GM19351 (cell line): ENCODE measurements at regions not wholly inside any gene's neighbourhood (a gene's known extent, or its start where the extent isn't known, plus 50 kb on each side); places are given as distances from the start of the nearest gene placed in this dataset.

Experiments used
- ATAC-seq: cut with Tn5 transposase; IDR thresholded peaks from one replicate; pipeline ENCODE4 v1.9.1; 2021; ENCODE audit warnings: mild to moderate bottlenecking, moderate library complexity; ENCODE audit not compliant: unreplicated experiment

- no peak for ATAC-seq
Observed at GRCh38 chr20:4601630-4602296, 84.5 kb upstream of the PRNP start.

- ATAC-seq: no peak
Observed at GRCh38 chr20:4600308-4601014, 85.8 kb upstream of the PRNP start.

- no peak for ATAC-seq
Observed at GRCh38 chr20:4597215-4597614, 89.0 kb upstream of the PRNP start.

- no peak for ATAC-seq
Observed at GRCh38 chr20:4593149-4593525, 93.1 kb upstream of the PRNP start.

- peak; percentile 57 for ATAC-seq
Observed at GRCh38 chr20:4592316-4593148, 93.7 kb upstream of the PRNP start.

GRCh38 chr20:4591975-4592315, 94.3 kb upstream of the PRNP start:
- no peak for ATAC-seq

- ATAC-seq: no peak
Observed at GRCh38 chr20:4585758-4586157, 100.5 kb upstream of the PRNP start.

- ATAC-seq: no peak
Observed at GRCh38 chr20:4585104-4585753, 101.0 kb upstream of the PRNP start.

GRCh38 chr20:4584510-4584909, 101.7 kb upstream of the PRNP start:
- no peak for ATAC-seq

GRCh38 chr20:4581838-4582237, 104.4 kb upstream of the PRNP start:
- ATAC-seq: no peak

- ATAC-seq: no peak
Observed at GRCh38 chr20:4578375-4578774, 107.9 kb upstream of the PRNP start.

GRCh38 chr20:4574356-4574690, 111.9 kb upstream of the PRNP start:
- ATAC-seq: no peak

GRCh38 chr20:4573564-4574355, 112.5 kb upstream of the PRNP start:
- no peak for ATAC-seq

- ATAC-seq: no peak
Observed at GRCh38 chr20:4571759-4572531, 114.3 kb upstream of the PRNP start.

- ATAC-seq: no peak
Observed at GRCh38 chr20:4569865-4570264, 116.4 kb upstream of the PRNP start.

- no peak for ATAC-seq
Observed at GRCh38 chr20:4569092-4569491, 117.2 kb upstream of the PRNP start.

- ATAC-seq: no peak
Observed at GRCh38 chr20:4568361-4568959, 117.8 kb upstream of the PRNP start.

- ATAC-seq: no peak
Observed at GRCh38 chr20:4567170-4567569, 119.1 kb upstream of the PRNP start.

- ATAC-seq: no peak
Observed at GRCh38 chr20:4563534-4563933, 122.7 kb upstream of the PRNP start.

GRCh38 chr20:4563031-4563430, 123.2 kb upstream of the PRNP start:
- no peak for ATAC-seq
